Stimulated activated naive CD8-positive, alpha-beta T cell treated with anti-CD3 and anti-CD28 coated beads, Interleukin-15, Interleukin-2, amounts not matched to agents 100 ng/mL and 50 ng/mL, for 24 hours (primary cell): ENCODE measurements at regions not wholly inside any gene's neighbourhood (a gene's known extent, or its start where the extent isn't known, plus 50 kb on each side); places are given as distances from the start of the nearest gene placed in this dataset.
"Not testable (repeated sequence)": the region's sequence is repeated elsewhere in the genome, so short reads cannot be mapped to it uniquely, and the experiment has no call there.

Source experiments
- H3K27ac Mint-ChIP-seq: one replicate; pipeline ENCODE4 v1.8.0; 2021; ENCODE audit warnings: mild to moderate bottlenecking, mixed read lengths
- H3K27me3 Mint-ChIP-seq: one replicate; pipeline ENCODE4 v1.8.0; 2021; ENCODE audit warnings: mixed read lengths
- H3K36me3 Mint-ChIP-seq: one replicate; pipeline ENCODE4 v1.8.0; 2021; ENCODE audit warnings: low read depth, mixed read lengths
- H3K4me1 Mint-ChIP-seq: one replicate; pipeline ENCODE4 v1.8.0; 2021; ENCODE audit warnings: low read depth, mixed read lengths
- H3K4me3 Mint-ChIP-seq: one replicate; pipeline ENCODE4 v1.8.0; 2021; ENCODE audit warnings: mild to moderate bottlenecking, mixed read lengths
- H3K9me3 Mint-ChIP-seq: one replicate; pipeline ENCODE4 v1.8.0; 2021; ENCODE audit warnings: mixed read lengths

GRCh38 chr10:121131426-121132265 is 280.5 kb downstream of the WDR11 start:
- no peaks in the 10 kb centered on the region for H3K9me3 Mint-ChIP-seq
- H3K4me3 Mint-ChIP-seq = no peak overlapping the region
- H3K36me3 Mint-ChIP-seq = no peaks in the 10 kb centered on the region
- no peaks in the 10 kb centered on the region for H3K4me1 Mint-ChIP-seq
- no peak overlapping the region for H3K27ac Mint-ChIP-seq
- H3K27me3 Mint-ChIP-seq = no peaks in the 10 kb centered on the region

GRCh38 chr10:121132273-121132672 is 281.1 kb downstream of the WDR11 start:
- Mint-ChIP-seq H3K27me3 (no peaks in the 10 kb centered on the region), H3K27ac (no peak overlapping the region), H3K36me3 (no peaks in the 10 kb centered on the region), H3K9me3 (no peaks in the 10 kb centered on the region), H3K4me3 (no peak overlapping the region), H3K4me1 (no peaks in the 10 kb centered on the region)

GRCh38 chr10:121133901-121134300 is 282.7 kb downstream of the WDR11 start:
- Mint-ChIP-seq H3K27me3 (no peaks in the 10 kb centered on the region), H3K9me3 (no peaks in the 10 kb centered on the region), H3K4me1 (no peaks in the 10 kb centered on the region), H3K27ac (no peak overlapping the region), H3K4me3 (no peak overlapping the region), H3K36me3 (no peaks in the 10 kb centered on the region)

GRCh38 chr10:121134711-121135110 is 283.5 kb downstream of the WDR11 start:
- no peak overlapping the region for H3K27ac Mint-ChIP-seq
- no peaks in the 10 kb centered on the region for H3K9me3 Mint-ChIP-seq
- H3K27me3 Mint-ChIP-seq = no peaks in the 10 kb centered on the region
- no peak overlapping the region for H3K4me3 Mint-ChIP-seq
- H3K4me1 Mint-ChIP-seq = no peaks in the 10 kb centered on the region
- H3K36me3 Mint-ChIP-seq = no peaks in the 10 kb centered on the region

GRCh38 chr10:121135512-121135911 is 284.4 kb downstream of the WDR11 start:
- Mint-ChIP-seq H3K4me3 (no peak overlapping the region), H3K27ac (no peak overlapping the region), H3K27me3 (no peaks in the 10 kb centered on the region), H3K4me1 (no peaks in the 10 kb centered on the region), H3K9me3 (no peaks in the 10 kb centered on the region), H3K36me3 (no peaks in the 10 kb centered on the region)

GRCh38 chr10:121137533-121137932 is 286.4 kb downstream of the WDR11 start:
- H3K4me3 Mint-ChIP-seq = no peak overlapping the region
- no peak overlapping the region for H3K27ac Mint-ChIP-seq
- no peaks in the 10 kb centered on the region for H3K27me3 Mint-ChIP-seq
- no peaks in the 10 kb centered on the region for H3K4me1 Mint-ChIP-seq
- H3K36me3 Mint-ChIP-seq = no peaks in the 10 kb centered on the region
- peaks cover 4% of the 10 kb centered on the region for H3K9me3 Mint-ChIP-seq

GRCh38 chr10:121138112-121138860 is 287.1 kb downstream of the WDR11 start:
- Mint-ChIP-seq H3K9me3 (peaks cover 4% of the 10 kb centered on the region), H3K4me1 (no peaks in the 10 kb centered on the region), H3K4me3 (no peak overlapping the region), H3K36me3 (no peaks in the 10 kb centered on the region), H3K27me3 (no peaks in the 10 kb centered on the region), H3K27ac (no peak overlapping the region)

GRCh38 chr10:121138918-121139317 is 287.8 kb downstream of the WDR11 start:
- Mint-ChIP-seq H3K4me1 (no peaks in the 10 kb centered on the region), H3K27me3 (no peaks in the 10 kb centered on the region)

GRCh38 chr10:121145802-121146395 is 294.7 kb downstream of the WDR11 start:
- H3K27me3 Mint-ChIP-seq, H3K4me3 Mint-ChIP-seq, H3K36me3 Mint-ChIP-seq, H3K27ac Mint-ChIP-seq, H3K4me1 Mint-ChIP-seq: not testable (repeated sequence)
- H3K9me3 Mint-ChIP-seq = peaks cover 27% of the 10 kb centered on the region

More at GRCh38 chr10:121138918-121139317, 287.8 kb downstream of the WDR11 start:
- Mint-ChIP-seq H3K36me3 (no peaks in the 10 kb centered on the region), H3K9me3 (peaks cover 4% of the 10 kb centered on the region), H3K4me3 (no peak overlapping the region), H3K27ac (no peak overlapping the region)

GRCh38 chr10:121148921-121149320 is 297.8 kb downstream of the WDR11 start:
- no peaks in the 10 kb centered on the region for H3K4me1 Mint-ChIP-seq
- H3K36me3 Mint-ChIP-seq = no peaks in the 10 kb centered on the region
- peaks cover 30% of the 10 kb centered on the region for H3K9me3 Mint-ChIP-seq
- peaks cover 12% of the 10 kb centered on the region for H3K27me3 Mint-ChIP-seq
- H3K4me3 Mint-ChIP-seq = no peak overlapping the region
- no peak overlapping the region for H3K27ac Mint-ChIP-seq

GRCh38 chr10:121152033-121152432 is 300.9 kb downstream of the WDR11 start:
- Mint-ChIP-seq H3K27me3 (peaks cover 6% of the 10 kb centered on the region), H3K4me1 (no peaks in the 10 kb centered on the region), H3K36me3 (no peaks in the 10 kb centered on the region), H3K4me3 (no peak overlapping the region), H3K27ac (no peak overlapping the region), H3K9me3 (peaks cover 14% of the 10 kb centered on the region)

- no peak overlapping the region for H3K4me3 Mint-ChIP-seq
- H3K27me3 Mint-ChIP-seq = peaks cover 5% of the 10 kb centered on the region
- no peaks in the 10 kb centered on the region for H3K36me3 Mint-ChIP-seq
- no peak overlapping the region for H3K27ac Mint-ChIP-seq
- H3K9me3 Mint-ChIP-seq = peaks cover 17% of the 10 kb centered on the region
- H3K4me1 Mint-ChIP-seq = no peaks in the 10 kb centered on the region
Measured at GRCh38 chr10:121152935-121153334, 301.8 kb downstream of the WDR11 start.

GRCh38 chr10:121154310-121154709 is 303.1 kb downstream of the WDR11 start:
- peaks cover 5% of the 10 kb centered on the region for H3K27me3 Mint-ChIP-seq
- H3K9me3 Mint-ChIP-seq = peaks cover 15% of the 10 kb centered on the region
- H3K4me1 Mint-ChIP-seq = peaks cover 1% of the 10 kb centered on the region
- H3K36me3 Mint-ChIP-seq = no peaks in the 10 kb centered on the region
- H3K27ac Mint-ChIP-seq = no peak overlapping the region
- H3K4me3 Mint-ChIP-seq = no peak overlapping the region

GRCh38 chr10:121154846-121155245 is 303.7 kb downstream of the WDR11 start:
- Mint-ChIP-seq H3K27ac (no peak overlapping the region), H3K4me3 (no peak overlapping the region), H3K9me3 (peaks cover 15% of the 10 kb centered on the region), H3K4me1 (peaks cover 4% of the 10 kb centered on the region), H3K36me3 (no peaks in the 10 kb centered on the region), H3K27me3 (peaks cover 5% of the 10 kb centered on the region)
